Effector memory CD8-positive, alpha-beta T cell (primary cell): ENCODE measurements at regions not wholly inside any gene's neighbourhood (a gene's known extent, or its start where the extent isn't known, plus 50 kb on each side); places are given as distances from the start of the nearest gene placed in this dataset.

Experiments
- ATAC-seq: fragments of 150-1000 bp; cut with Tn5 transposase; replicated peaks from 2 replicates; pipeline ENCODE4 v1.10.0; 2021; ENCODE audit warnings: mild to moderate bottlenecking, moderate library complexity
- DNase-seq, 3 experiments: peaks; one replicate each; pipeline ENCODE4 v3.0.0; 2021
- H3K27ac Mint-ChIP-seq, 2 donors: one replicate each; pipeline ENCODE4 v1.8.0; 2022; ENCODE audit warnings: mild to moderate bottlenecking in 2 of 2, mixed read lengths in 2 of 2, moderate library complexity in 2 of 2
- H3K27me3 Mint-ChIP-seq, 2 donors: one replicate each; pipeline ENCODE4 v1.8.0; 2022; ENCODE audit warnings: mixed read lengths in 2 of 2
- H3K36me3 Mint-ChIP-seq: one replicate; pipeline ENCODE4 v1.8.0; 2022; ENCODE audit warnings: mild to moderate bottlenecking, moderate library complexity, mixed read lengths; ENCODE audit not compliant: insufficient read depth
- H3K4me1 Mint-ChIP-seq, 2 donors: one replicate each; pipeline ENCODE4 v1.8.0; 2022; ENCODE audit warnings: low read depth in 2 of 2, mixed read lengths in 2 of 2
- H3K4me3 Mint-ChIP-seq, 2 donors: one replicate each; pipeline ENCODE4 v1.8.0; 2022; ENCODE audit warnings: mild to moderate bottlenecking in 2 of 2, mixed read lengths in 2 of 2, moderate library complexity in 2 of 2
- H3K9me3 Mint-ChIP-seq, 2 donors: one replicate each; pipeline ENCODE4 v1.8.0; 2022; ENCODE audit warnings: mixed read lengths in 2 of 2

DNA sequence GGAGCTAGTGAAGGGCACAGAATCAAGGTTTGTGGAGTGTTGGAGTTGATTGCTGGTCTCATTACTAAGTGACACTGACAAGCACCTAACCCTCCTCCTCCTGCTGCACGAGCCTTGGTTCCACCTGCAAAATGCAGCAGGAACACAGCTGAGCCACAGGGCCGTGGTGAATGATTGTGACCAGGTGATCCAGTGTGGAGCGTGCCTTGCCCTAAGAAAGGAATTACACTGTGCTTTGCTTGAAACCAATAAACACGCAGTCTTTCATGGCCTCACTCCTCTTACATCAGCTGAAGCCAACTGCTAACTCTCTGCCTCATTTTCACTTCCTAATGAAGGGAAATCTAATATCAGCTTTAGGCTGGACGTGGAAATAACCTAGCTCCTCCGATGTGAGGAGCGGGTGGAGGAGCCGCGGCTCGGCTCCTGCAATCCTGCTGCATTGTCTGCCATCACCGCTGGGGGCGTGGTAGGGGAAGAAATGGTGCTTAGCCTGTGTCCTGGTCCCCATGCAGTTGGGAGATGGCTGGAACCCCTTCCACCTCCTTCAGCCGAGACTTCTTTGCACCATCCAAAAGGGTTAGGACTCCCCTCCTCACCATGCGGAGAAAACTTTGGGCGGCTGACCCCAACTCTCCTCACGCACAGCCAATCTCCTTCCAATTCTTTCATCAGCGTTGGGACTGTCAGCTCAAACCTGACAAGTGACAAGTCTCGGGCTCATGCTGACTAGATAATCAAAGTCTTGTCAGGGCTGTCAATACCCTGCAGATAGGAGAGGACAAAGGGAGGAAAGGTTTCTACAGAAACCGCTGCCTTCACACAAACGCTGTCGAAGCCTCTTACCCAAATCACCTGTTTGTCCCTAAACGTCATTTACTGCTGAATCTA lies 427.9 kb downstream of the ZNF536 start:
- no peak for DNase-seq
- peaks cover 0 to 1% of the 10 kb centered on the region in 2 donors for H3K4me1 Mint-ChIP-seq

DNA sequence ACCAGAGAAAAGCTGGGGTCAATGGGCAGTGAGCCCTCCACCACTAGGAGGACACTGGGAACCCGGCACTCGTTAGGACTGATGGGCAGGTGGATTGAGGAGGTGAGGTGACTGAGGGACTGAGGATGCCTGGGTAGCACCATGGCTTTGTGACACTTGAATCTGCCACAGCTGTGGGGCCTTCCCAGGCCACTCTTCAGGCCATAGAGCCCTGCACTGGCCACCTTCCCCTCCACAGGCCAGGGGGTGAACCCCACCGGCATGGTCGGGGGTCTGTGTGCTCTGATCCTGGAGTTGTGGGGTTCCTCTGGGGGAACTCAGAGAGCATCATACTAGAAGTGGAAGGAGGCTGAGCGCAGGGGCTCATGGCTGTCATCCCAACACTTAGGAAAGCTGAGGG lies 423.5 kb downstream of the ZNF536 start:
- H3K4me1 Mint-ChIP-seq: peaks cover 0 to 3% of the 10 kb centered on the region in 2 donors
- H3K36me3 Mint-ChIP-seq: no peaks in the 10 kb centered on the region
- H3K27ac Mint-ChIP-seq: no peak overlapping the region
- H3K27me3 Mint-ChIP-seq: peaks cover 38 to 50% of the 10 kb centered on the region in 2 donors
- H3K4me3 Mint-ChIP-seq: no peak overlapping the region
- no peak for ATAC-seq
- no peak for DNase-seq
- H3K9me3 Mint-ChIP-seq: no peaks in the 10 kb centered on the region

More for the DNA sequence above, 427.9 kb downstream of the ZNF536 start:
- Mint-ChIP-seq H3K36me3 (no peaks in the 10 kb centered on the region), H3K9me3 (no peaks in the 10 kb centered on the region), H3K27ac (no peak overlapping the region), H3K4me3 (no peak overlapping the region), H3K27me3 (peaks cover 20 to 41% of the 10 kb centered on the region in 2 donors)
- no peak for ATAC-seq

DNA sequence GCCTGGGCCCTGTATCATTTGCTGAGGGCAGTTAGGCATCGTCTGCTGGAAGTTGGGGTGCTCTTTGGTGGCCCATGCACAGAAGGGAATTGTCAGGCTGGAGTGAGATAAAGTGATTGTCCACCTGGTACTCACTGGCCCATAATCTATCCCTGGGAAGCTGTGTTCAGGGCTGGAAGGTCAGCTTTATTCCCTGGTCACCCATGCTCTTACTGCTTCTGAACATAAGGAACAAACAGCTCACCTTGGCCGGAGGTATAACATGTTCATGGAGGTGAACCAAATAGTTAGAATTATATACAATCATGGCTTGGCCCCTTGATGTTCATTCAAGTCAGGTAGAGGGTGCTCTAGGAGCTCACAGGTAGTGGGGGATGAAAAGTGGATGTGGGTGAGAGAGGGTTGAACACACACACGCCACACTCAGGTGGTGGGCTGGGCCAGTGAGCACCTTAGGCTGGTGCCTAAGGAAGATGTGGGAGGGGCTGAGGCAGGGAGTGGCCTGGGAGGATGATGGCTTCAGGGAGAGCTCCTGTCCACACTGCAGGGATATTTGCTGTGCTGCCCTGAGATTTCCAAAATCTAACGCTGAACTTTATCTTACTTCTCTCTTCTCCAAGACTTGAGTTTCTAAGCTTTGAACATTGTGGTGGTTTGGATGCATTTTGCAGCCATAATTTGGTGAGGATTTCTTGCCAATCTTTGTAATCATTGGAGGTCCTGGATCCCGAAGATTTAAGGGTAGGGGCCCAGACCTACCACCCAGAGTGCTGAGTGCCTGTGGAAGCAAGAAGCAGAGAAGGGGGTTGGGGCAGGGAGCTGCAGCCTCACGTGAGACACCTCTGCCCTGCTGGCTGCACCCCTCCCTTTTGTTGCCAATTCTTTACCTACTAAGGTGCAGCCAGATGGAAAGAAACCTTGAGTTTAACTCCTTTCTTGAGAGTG lies 420.6 kb downstream of the ZNF536 start:
- DNase-seq (no peak), ATAC-seq (no peak)
- Mint-ChIP-seq H3K9me3 (no peaks in the 10 kb centered on the region), H3K27ac (no peak overlapping the region), H3K36me3 (no peaks in the 10 kb centered on the region), H3K4me1 (peaks cover 0 to 2% of the 10 kb centered on the region in 2 donors), H3K4me3 (no peak overlapping the region), H3K27me3 (peaks cover 30 to 36% of the 10 kb centered on the region in 2 donors)

DNA sequence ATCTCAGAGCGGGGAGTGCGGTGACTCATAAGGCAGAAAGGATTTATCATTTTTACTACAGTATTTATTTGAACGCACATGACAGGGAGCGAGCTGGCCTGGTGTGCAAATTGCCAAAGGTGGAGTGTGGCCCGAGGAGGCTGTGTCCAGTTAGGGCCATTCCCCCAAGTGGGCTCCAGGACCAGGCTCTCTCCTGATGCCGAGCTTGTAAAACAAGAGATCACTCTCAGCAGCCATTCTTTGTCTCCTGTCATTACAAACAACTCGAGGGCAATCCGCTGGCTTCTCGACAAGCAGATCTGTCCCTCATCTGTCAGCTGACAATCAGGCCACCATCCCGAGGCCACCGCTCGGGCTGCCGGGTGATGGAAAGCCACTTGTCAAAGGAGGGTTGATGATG lies 418.9 kb downstream of the ZNF536 start:
- DNase-seq: no peak
- no peaks in the 10 kb centered on the region for H3K36me3 Mint-ChIP-seq
- H3K27ac Mint-ChIP-seq: no peak overlapping the region
- H3K4me3 Mint-ChIP-seq: no peak overlapping the region
- H3K27me3 Mint-ChIP-seq: peaks cover 30 to 35% of the 10 kb centered on the region in 2 donors
- H3K4me1 Mint-ChIP-seq: peaks cover 0 to 2% of the 10 kb centered on the region in 2 donors
- ATAC-seq: no peak
- H3K9me3 Mint-ChIP-seq: no peaks in the 10 kb centered on the region

DNA sequence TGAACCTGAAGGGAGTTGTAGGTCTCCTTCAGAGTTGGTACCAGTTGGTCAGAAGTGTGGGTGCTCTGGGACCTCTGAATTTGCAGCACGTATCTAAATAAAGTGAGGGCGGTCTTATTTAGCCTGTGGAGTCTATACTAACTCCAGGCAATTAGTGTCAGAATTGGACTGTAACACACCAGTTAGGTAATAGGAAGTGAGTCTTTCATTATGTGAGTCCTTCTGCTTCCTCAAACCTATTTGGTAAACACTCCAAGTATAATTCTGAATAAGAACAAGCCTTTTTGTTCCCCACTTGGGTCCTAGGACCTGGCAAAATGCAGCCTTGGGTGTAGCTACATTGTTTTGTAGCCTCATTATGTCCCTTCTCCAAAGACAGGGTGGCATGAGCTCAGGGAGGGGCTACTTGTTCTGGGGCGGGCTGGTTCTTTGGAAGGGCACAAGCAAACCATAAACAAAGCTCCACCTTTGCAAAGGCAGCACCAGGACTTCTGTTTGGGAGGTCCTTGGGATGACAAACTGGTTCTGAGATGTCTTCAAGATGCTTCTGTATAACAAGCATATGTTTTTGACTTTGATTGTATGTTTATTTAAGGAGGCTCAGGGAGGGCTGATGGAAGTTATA lies 418.0 kb downstream of the ZNF536 start:
- H3K4me3 Mint-ChIP-seq: no peak overlapping the region

DNA sequence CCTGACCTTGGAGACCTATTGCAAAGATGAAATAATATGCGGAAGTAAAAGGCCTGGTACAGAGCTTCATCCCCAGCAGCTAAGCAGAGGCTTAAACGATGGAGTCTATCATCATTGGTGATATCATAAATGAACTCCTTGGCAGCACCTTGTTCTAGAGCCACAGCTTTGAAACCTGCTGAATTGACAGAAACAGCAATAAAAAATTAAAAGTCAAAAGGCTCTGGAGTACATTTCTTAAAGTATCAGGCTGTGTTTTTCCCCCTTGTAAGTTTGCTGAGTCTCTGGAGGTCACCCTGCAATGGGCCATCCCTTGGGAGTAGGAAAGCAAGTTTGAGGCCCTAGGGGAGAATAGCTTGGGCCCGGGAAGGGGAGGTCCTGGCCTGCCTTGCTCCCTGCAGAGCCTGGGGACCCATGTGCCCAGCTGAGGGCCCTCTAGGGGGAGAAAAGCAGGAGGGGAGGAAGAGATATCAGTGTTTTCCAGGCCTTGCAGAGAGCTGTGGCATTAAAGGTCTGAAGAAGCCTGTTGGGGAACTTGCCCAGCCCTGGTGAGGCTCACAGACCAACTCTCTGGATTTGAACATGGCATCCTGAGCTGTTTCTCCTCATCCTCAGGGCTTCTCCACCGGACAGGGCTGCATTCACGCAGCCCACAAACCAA lies 416.1 kb downstream of the ZNF536 start:
- Mint-ChIP-seq H3K27me3 (peaks cover 28 to 30% of the 10 kb centered on the region in 2 donors), H3K27ac (no peak overlapping the region), H3K9me3 (no peaks in the 10 kb centered on the region), H3K36me3 (no peaks in the 10 kb centered on the region), H3K4me1 (no peaks in the 10 kb centered on the region), H3K4me3 (no peak overlapping the region)
- ATAC-seq: no peak
- no peak for DNase-seq

More for the DNA sequence above, 418.0 kb downstream of the ZNF536 start:
- DNase-seq (no peak), ATAC-seq (no peak)
- no peaks in the 10 kb centered on the region for H3K9me3 Mint-ChIP-seq
- H3K27ac Mint-ChIP-seq: no peak overlapping the region
- H3K27me3 Mint-ChIP-seq: peaks cover 28 to 32% of the 10 kb centered on the region in 2 donors
- no peaks in the 10 kb centered on the region for H3K36me3 Mint-ChIP-seq
- peaks cover 0 to 2% of the 10 kb centered on the region in 2 donors for H3K4me1 Mint-ChIP-seq

DNA sequence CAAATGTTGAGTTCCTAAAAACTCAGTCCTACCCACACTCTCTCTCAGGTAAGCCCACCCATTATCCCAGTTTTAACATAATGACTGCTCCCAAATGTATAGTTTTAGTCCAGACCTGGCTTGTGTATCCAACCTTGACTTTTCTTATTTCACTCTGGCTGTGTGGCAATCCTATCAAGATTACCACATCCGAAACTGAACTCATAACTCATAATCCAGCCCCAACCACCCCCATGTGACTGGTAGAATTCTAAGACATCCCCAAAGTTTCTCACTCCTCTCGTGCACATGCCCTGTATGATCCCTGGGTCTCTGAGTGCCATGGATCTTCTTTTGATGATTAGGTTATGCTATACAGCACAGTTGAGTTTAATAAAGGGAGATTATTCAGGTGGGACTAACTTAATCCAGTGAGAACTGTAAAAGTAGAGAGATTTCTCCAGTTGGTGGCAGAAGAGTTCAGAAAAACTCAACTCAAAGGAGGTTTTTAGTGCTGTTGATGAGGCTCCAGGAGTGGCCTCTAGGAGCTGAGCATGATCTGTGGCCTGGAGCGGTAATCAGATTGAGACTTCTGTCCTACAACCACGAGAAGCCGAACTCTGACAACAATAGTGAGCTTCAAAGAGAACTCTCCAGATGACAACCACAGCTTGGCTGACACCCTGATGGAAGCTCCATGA lies 413.4 kb downstream of the ZNF536 start:
- peaks cover 29 to 38% of the 10 kb centered on the region in 2 donors for H3K27me3 Mint-ChIP-seq

DNA sequence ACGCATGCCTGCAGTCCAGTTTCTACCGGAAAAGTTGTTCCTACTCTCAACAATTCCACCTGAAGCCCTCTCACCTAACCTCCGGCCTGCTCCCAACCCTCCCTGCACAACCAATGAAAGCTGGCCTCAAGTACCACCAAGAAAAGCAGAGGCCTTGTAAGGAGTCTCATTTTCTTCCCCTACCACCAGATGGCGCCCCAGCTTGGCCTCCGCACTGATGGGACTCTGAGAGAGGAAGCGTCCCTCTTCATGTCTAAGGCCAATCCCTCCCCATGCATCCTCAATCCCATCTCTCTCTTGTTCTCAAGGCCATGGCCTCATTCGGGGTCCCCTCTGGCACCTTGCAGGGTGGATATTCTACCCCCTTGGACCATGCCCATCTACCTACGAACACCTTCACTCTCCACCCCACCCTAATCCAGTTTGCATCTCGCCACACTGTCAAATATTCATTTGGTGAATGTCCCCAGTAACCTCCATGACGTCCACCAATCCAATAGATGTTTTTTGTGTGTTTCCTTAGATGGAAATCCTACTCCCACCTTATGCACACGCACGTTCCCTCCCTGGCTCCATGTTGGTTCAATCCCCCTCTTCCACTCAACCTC lies 412.8 kb downstream of the ZNF536 start:
- H3K36me3 Mint-ChIP-seq: no peaks in the 10 kb centered on the region
- no peak overlapping the region for H3K27ac Mint-ChIP-seq
- ATAC-seq (no peak), DNase-seq (peak; percentile 30 to 44 (median 33))
- peaks cover 29 to 43% of the 10 kb centered on the region in 2 donors for H3K27me3 Mint-ChIP-seq
- H3K4me3 Mint-ChIP-seq: no peak overlapping the region
- no peaks in the 10 kb centered on the region for H3K4me1 Mint-ChIP-seq
- H3K9me3 Mint-ChIP-seq: no peaks in the 10 kb centered on the region

More for the DNA sequence above, 413.4 kb downstream of the ZNF536 start:
- H3K4me3 Mint-ChIP-seq: no peak overlapping the region
- no peaks in the 10 kb centered on the region for H3K36me3 Mint-ChIP-seq
- H3K9me3 Mint-ChIP-seq: no peaks in the 10 kb centered on the region
- H3K27ac Mint-ChIP-seq: no peak overlapping the region
- no peak for ATAC-seq
- no peak for DNase-seq
- no peaks in the 10 kb centered on the region for H3K4me1 Mint-ChIP-seq

DNA sequence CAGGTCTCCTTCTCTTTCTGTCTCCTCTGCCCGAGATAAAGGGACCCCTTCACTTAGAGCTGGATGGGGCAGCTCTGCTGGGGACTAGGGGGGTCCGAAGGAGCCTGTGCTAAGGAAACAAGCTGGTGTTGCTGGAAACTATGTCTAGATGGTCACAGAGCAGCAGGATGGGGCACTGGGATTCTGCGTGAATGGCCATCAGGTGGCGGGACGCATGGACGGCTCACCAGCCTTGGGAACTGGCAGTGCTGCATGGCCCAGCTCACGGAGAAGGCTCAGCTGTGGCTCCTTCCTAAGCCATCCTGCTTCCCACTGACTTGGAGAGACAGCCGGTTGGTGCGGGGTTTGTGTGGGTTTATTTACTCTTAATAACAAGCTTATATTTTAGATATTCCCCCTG lies 411.8 kb downstream of the ZNF536 start:
- no peak for DNase-seq
- no peak overlapping the region for H3K4me3 Mint-ChIP-seq
- ATAC-seq: no peak
- no peaks in the 10 kb centered on the region for H3K36me3 Mint-ChIP-seq
- no peaks in the 10 kb centered on the region for H3K9me3 Mint-ChIP-seq
- peaks cover 25 to 51% of the 10 kb centered on the region in 2 donors for H3K27me3 Mint-ChIP-seq
- no peaks in the 10 kb centered on the region for H3K4me1 Mint-ChIP-seq
- no peak overlapping the region for H3K27ac Mint-ChIP-seq

DNA sequence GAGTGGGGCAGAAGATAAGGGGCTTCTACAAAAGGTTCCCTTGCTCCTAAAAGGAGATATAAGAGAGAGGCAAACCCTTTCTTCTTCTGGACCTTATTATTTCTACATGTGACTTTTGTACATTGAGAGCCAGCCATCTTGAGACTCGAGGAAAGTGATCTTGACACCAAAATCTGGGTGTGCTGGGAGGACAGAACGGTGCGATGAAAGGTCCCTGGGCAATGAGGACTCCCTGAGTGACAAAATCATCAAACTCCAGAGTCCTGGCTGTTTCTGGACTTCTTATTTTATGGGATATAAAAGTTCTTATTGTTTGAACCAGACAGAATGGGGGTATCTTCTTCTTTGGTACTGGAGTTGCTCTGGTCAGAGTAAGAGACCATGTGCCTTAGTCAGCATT lies 411.0 kb downstream of the ZNF536 start:
- no peak for ATAC-seq
- peaks cover 24 to 58% of the 10 kb centered on the region in 2 donors for H3K27me3 Mint-ChIP-seq
- no peak overlapping the region for H3K4me3 Mint-ChIP-seq
- no peak for DNase-seq
- no peaks in the 10 kb centered on the region for H3K9me3 Mint-ChIP-seq
- no peak overlapping the region for H3K27ac Mint-ChIP-seq
- H3K36me3 Mint-ChIP-seq: no peaks in the 10 kb centered on the region
- no peaks in the 10 kb centered on the region for H3K4me1 Mint-ChIP-seq

DNA sequence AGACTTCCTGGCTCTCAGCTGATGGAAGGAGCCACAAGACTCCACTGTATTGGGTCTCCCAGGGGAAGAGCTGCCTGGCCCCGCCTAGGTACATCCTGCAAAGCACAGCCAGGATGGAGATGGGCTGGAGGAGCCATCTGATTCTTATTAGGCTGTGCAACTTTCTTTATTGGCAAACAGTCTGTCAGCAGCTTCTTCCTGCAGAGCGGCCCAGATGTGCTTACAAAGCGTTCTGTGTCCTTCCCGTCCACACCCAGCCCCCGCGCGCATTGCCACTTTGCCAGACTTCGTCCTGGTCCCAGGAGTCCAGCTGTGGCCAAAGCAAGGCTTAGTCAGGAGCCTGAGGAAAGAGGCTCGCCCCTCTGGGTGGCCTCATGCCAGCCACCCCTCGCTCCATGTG lies 409.3 kb downstream of the ZNF536 start:
- Mint-ChIP-seq H3K36me3 (no peaks in the 10 kb centered on the region), H3K27me3 (peaks cover 24 to 73% of the 10 kb centered on the region in 2 donors), H3K4me3 (no peak overlapping the region), H3K27ac (no peak overlapping the region), H3K9me3 (no peaks in the 10 kb centered on the region), H3K4me1 (no peaks in the 10 kb centered on the region)
- ATAC-seq (no peak), DNase-seq (no peak)

DNA sequence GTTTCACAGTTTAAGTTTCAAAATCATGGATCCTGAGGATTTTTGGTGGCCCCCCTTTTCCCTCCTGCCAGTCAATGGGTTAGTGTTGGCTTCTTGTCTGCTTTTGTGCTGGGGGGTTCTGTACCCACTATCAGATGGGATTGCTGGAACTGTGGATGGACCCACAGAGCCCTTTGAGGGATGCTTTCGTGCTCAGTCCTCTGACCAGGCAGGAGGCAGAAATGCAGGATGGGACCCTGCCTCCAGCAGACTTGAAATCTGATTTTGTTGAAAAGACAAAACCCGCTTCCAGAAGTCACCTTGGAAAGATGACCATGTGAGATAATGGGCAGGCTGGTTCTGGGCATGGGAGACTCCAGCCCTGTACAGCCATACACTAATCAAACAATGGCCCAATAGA lies 408.9 kb downstream of the ZNF536 start:
- Mint-ChIP-seq H3K4me1 (no peaks in the 10 kb centered on the region), H3K36me3 (no peaks in the 10 kb centered on the region), H3K9me3 (no peaks in the 10 kb centered on the region), H3K27ac (no peak overlapping the region), H3K4me3 (no peak overlapping the region), H3K27me3 (peaks cover 24 to 73% of the 10 kb centered on the region in 2 donors)
- no peak for DNase-seq
- ATAC-seq: no peak
